CD4-positive, alpha-beta T cell treated with Interleukin-4 for 1 hour (primary cell): ENCODE measurements at regions not wholly inside any gene's neighbourhood (a gene's known extent, or its start where the extent isn't known, plus 50 kb on each side); places are given as distances from the start of the nearest gene placed in this dataset.

Source experiments
- DNase-seq, 2 donors: peaks; one replicate each; pipeline ENCODE4 v3.0.0-alpha.2; 2020 to 2022

GRCh38 chr9:134276453-134277245, 49.6 kb upstream of the RXRA start:
- no peak for DNase-seq
